ENCODE measurements at regions not wholly inside any gene's neighbourhood (a gene's known extent, or its start where the extent isn't known, plus 50 kb on each side); places are given as distances from the start of the nearest gene placed in this dataset.
A peak's percentile ranks its signal among the peaks of the same experiment; 100 is the strongest.

DNA sequence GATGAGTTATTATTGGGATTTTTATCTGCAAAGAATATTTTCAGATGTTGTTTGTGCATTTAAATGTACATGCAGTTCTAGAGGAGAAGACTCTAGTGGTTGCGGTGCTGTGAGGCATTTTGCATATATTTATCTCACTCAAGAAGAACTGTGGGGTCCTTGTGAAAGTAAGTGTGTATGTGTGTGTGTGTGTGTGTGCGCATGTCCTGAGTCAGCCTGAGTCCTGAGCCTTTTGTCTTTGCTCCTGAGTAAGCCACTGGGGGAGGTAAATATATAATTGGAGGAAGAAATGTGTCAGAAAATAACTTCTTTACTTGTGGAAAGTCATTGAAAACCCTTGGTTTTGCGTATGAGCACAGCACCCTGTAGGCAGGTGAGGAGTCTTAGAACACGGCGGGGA, 55.6 kb upstream of the CD34 start:
- peaks cover 13% of the 10 kb centered on the region for H3K4me1 ChIP-seq (replicated peaks)
- intact Hi-C loops (cut with DNase I) = no loop called here
- H3K9me3 ChIP-seq = no peaks in the 10 kb centered on the region
- TF ChIP-seq, protein P1, sequence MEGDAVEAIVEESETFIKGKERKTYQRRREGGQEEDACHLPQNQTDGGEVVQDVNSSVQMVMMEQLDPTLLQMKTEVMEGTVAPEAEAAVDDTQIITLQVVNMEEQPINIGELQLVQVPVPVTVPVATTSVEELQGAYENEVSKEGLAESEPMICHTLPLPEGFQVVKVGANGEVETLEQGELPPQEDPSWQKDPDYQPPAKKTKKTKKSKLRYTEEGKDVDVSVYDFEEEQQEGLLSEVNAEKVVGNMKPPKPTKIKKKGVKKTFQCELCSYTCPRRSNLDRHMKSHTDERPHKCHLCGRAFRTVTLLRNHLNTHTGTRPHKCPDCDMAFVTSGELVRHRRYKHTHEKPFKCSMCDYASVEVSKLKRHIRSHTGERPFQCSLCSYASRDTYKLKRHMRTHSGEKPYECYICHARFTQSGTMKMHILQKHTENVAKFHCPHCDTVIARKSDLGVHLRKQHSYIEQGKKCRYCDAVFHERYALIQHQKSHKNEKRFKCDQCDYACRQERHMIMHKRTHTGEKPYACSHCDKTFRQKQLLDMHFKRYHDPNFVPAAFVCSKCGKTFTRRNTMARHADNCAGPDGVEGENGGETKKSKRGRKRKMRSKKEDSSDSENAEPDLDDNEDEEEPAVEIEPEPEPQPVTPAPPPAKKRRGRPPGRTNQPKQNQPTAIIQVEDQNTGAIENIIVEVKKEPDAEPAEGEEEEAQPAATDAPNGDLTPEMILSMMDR (IDR thresholded peaks at IDR 0.05) = no peak
- TF ChIP-seq POLR2A (IDR thresholded peaks at IDR 0.05) = no peak
- no peak for TF ChIP-seq POLR2AphosphoS5 (IDR thresholded peaks at IDR 0.05)
- H3K36me3 ChIP-seq = no peaks in the 10 kb centered on the region
- no peak overlapping the region for H3K4me3 ChIP-seq
- H3K27ac ChIP-seq = no peak overlapping the region
- no peaks in the 10 kb centered on the region for H3K27me3 ChIP-seq (replicated peaks; ENCODE audit: insufficient read depth)
- no peak for DNase-seq (ENCODE audit: low spot score)
- 95% methylated on average over 5 of the region's 5 CpGs for WGBS

DNA sequence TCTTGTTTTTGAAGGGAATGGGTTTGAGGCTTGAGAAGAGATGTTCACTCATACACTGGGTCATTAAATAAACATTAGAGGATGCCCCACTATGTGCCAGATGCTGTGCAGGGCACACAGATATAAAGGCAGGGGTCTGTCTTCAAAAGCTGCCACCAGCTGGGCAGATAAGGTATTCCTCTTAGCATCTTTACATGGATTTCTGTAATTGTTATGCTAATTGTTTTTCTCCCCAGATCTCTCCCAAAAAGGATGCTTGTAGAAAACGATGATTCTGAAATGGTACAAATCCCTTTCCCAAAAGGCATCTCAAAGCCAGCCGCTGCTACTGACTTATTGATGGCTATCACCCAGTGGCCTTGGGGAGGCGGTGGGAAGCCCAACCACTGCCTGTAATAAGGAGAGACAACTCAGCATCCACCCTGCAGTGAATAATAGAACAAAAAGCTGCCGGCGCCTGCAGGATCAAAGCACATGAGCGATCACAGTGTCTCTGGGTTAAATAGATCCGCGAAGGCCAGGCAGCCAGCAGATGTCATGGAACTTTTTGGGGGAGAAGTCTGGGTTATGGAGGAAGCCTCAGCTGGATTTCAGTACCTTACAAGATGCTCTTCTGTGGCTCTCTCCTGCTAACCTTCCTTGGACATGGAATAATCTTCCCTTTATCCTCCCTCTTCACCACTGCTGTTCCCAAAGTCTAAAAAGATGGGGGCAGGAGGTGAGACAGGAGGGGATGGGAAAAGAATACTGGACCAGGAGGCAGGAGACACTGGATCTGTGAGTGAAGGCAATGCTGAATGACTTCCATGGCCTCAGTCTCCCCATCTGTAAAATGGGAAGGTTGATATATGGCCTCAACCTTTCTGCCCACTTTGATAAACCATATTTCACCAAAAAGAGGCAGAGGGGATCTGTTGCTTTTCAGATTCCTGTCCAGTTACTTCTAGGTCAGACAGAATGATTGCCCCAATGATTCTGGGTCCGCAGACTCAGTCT, 54.8 kb upstream of the CD34 start:
- Histone ChIP-seq H3K9me3 (no peaks in the 10 kb centered on the region), H3K27me3 (replicated peaks; ENCODE audit: insufficient read depth) (no peaks in the 10 kb centered on the region), H3K36me3 (no peaks in the 10 kb centered on the region), H3K4me1 (replicated peaks) (peaks cover 13% of the 10 kb centered on the region), H3K27ac (no peak overlapping the region), H3K4me3 (no peak overlapping the region)
- DNase-seq (ENCODE audit: low spot score) = no peak
- TF ChIP-seq POLR2AphosphoS5 (IDR thresholded peaks at IDR 0.05) = no peak
- no peak for TF ChIP-seq POLR2A (IDR thresholded peaks at IDR 0.05)
- TF ChIP-seq, protein P1 (IDR thresholded peaks at IDR 0.05) = no peak
- 70% methylated on average over 9 of the region's 9 CpGs for WGBS
- intact Hi-C loops (cut with DNase I) = no loop called here

DNA sequence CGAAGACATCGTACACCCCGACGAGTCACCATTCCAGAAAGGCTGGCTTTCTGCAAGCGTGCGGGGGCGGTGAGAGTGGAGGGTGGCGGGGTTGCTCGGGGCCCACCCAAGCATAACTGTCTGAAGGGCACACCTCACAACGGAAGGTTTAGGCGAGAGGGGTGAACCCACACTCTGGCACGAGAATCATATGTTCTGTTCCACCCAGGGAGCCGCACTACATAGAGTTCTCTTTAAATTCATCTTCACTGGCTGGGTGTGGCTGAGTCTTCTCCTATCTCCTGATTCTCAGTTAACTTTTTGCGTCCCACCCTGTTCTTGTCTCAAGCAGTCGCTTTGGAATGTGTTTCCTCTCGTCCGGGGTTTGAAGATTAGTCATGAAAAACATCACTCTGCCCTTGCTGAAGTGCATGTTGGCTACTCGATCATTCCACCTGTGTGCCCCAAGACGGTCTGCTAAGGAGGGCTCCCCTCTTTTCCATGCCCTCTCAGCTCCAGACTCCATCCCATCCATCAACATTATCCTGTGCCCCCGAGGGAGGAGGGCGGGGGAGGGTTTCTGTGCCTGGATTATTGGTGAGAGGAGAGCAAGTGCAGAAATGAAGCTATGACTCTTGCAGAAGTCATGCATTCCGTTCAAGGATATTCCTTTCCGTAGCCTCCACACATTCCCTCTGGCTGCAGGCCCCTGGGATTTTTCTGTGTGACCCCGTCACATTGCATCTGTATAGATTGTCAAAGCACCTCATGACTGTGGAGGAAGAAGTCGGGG, 53.5 kb upstream of the CD34 start:
- peak; percentile 28 for DNase-seq (ENCODE audit: low spot score)
- 75% methylated on average over 25 of the region's 25 CpGs for WGBS
- H3K27ac ChIP-seq = peak overlapping the region; percentile 91 to 94
- H3K9me3 ChIP-seq = no peaks in the 10 kb centered on the region
- H3K36me3 ChIP-seq = no peaks in the 10 kb centered on the region
- intact Hi-C loops (cut with DNase I) = loop anchor here (1.0 to 5.0 kb wide), 2 partner anchors 79 to 137 kb away; no protein-coding TSS in a partner anchor
- TF ChIP-seq, protein P1 (IDR thresholded peaks at IDR 0.05) = no peak
- no peak for TF ChIP-seq POLR2AphosphoS5 (IDR thresholded peaks at IDR 0.05)
- no peak for TF ChIP-seq POLR2A (IDR thresholded peaks at IDR 0.05)
- peaks cover 13% of the 10 kb centered on the region for H3K4me1 ChIP-seq (replicated peaks)
- H3K27me3 ChIP-seq (replicated peaks; ENCODE audit: insufficient read depth) = no peaks in the 10 kb centered on the region
- H3K4me3 ChIP-seq = peak overlapping the region; percentile 11 to 44

DNA sequence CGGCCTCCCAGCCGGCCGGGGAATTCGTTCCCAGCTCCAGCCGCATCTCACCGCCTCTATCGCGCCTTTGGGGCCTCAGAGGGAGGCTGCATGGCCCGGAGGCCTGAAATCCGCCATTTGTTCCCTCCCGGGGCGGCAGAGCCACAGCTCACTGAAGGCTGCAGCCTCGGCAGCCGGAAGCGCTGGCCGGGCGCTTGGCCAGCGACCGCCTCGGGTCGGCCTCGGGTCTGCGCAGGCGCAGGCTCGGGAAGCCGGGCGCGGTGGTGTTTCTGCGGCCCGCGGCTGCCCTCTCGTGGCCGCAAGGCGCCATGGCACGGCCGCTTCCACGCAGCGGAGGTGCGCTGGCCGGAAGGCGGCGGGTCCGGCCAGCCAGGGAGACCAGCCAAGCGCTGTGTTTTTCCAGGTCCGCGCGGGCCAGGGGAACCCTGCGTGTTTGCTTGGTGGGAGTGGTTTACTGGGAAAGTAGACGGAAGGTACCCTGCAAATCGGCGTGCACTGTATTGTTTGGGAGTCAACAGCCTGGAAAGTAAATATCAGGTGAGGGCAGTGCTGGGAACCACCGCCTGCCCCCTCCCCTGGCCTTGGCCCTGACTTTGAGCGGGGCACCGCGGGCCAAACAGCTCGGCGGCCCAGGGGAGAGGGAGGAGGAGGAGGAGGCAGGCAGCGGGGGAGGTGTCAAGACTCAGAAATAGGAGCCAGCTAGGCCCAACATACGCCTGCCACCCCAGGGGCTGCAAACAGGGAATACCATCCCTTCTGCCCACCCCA, 52.7 kb upstream of the CD34 start:
- intact Hi-C loops (cut with DNase I) = loop anchor here (1.0 to 5.0 kb wide), 2 partner anchors 78 to 136 kb away; no protein-coding TSS in a partner anchor
- H3K36me3 ChIP-seq = no peaks in the 10 kb centered on the region
- peak overlapping the region; percentile 41 to 44 for H3K4me3 ChIP-seq
- H3K4me1 ChIP-seq (replicated peaks) = peaks cover 13% of the 10 kb centered on the region
- TF ChIP-seq POLR2AphosphoS5 (IDR thresholded peaks at IDR 0.05) = peak; percentile 94
- TF ChIP-seq POLR2A (IDR thresholded peaks at IDR 0.05) = peak; percentile 89
- TF ChIP-seq, protein P1 (IDR thresholded peaks at IDR 0.05) = peak; percentile 100
- no peaks in the 10 kb centered on the region for H3K27me3 ChIP-seq (replicated peaks; ENCODE audit: insufficient read depth)
- WGBS = 2% methylated on average over 17 of the region's 59 CpGs
- DNase-seq (ENCODE audit: low spot score) = peak; percentile 96
- H3K27ac ChIP-seq = peak overlapping the region; percentile 91 to 94
- H3K9me3 ChIP-seq = no peaks in the 10 kb centered on the region
